Neuronal stem cell (in vitro differentiated cells): ENCODE measurements at regions not wholly inside any gene's neighbourhood (a gene's known extent, or its start where the extent isn't known, plus 50 kb on each side); places are given as distances from the start of the nearest gene placed in this dataset.
"Not testable (repeated sequence)": the region's sequence is repeated elsewhere in the genome, so short reads cannot be mapped to it uniquely, and the experiment has no call there.

Experiments used
- DNase-seq: peaks from one replicate; pipeline ENCODE4 v3.0.0-alpha.2; 2013; ENCODE audit warnings: low spot score
- H2AFZ ChIP-seq: one replicate; pipeline ENCODE4 v1.6.1; 2013; ENCODE audit warnings: mild to moderate bottlenecking, low read length, inconsistent platforms
- H2AK5ac ChIP-seq: 2 replicates; pipeline ENCODE4 v1.6.1; 2013; ENCODE audit warnings: low read depth, mild to moderate bottlenecking, inconsistent platforms, low read length, moderate library complexity, mixed read lengths
- H2BK120ac ChIP-seq: 2 replicates; pipeline ENCODE4 v1.6.1; 2013; ENCODE audit warnings: low read depth, mild to moderate bottlenecking, inconsistent platforms, low read length, moderate library complexity, mixed read lengths
- H2BK12ac ChIP-seq: one replicate; pipeline ENCODE4 v1.6.1; 2013; ENCODE audit warnings: low read length, inconsistent platforms
- H2BK15ac ChIP-seq: 2 replicates; pipeline ENCODE4 v1.6.1; 2013; ENCODE audit warnings: mild to moderate bottlenecking, low read length, inconsistent platforms, mixed read lengths
- H2BK5ac ChIP-seq: one replicate; pipeline ENCODE4 v1.6.1; 2013; ENCODE audit warnings: inconsistent platforms, mild to moderate bottlenecking, low read length, moderate library complexity
- H3K14ac ChIP-seq: one replicate; pipeline ENCODE4 v1.6.1; 2013; ENCODE audit warnings: low read length, inconsistent platforms
- H3K18ac ChIP-seq: 2 replicates; pipeline ENCODE4 v1.6.1; 2013; ENCODE audit warnings: low read length, inconsistent platforms
- H3K23ac ChIP-seq: 2 replicates; pipeline ENCODE4 v1.6.1; 2013; ENCODE audit warnings: low read depth, mild to moderate bottlenecking, mixed read lengths, low read length, inconsistent platforms; ENCODE audit not compliant: poor library complexity
- H3K27ac ChIP-seq: replicated peaks from 3 replicates; pipeline ENCODE4 v1.5.1; 2013; ENCODE audit warnings: low read length, inconsistent platforms
- H3K27me3 ChIP-seq, 3 experiments: 2 replicates each; pipeline ENCODE4 v1.6.1; 2013; ENCODE audit warnings: low read length in 3 of 3, mild to moderate bottlenecking in 2 of 3, inconsistent platforms in 1 of 3, low read depth in 1 of 3, mixed read lengths in 1 of 3, moderate library complexity in 1 of 3; ENCODE audit not compliant: control insufficient read depth in 3 of 3, insufficient read depth in 3 of 3
- H3K36me3 ChIP-seq, 2 donors: replicated peaks in 1 of 2; 2 replicates each; pipeline ENCODE4 v1.6.1; 2013; ENCODE audit warnings: low read length in 2 of 2; ENCODE audit not compliant: control insufficient read depth in 2 of 2, insufficient read depth in 2 of 2
- H3K4ac ChIP-seq: 2 replicates; pipeline ENCODE4 v1.6.1; 2013; ENCODE audit warnings: inconsistent platforms, mild to moderate bottlenecking, low read length, moderate library complexity
- H3K4me1 ChIP-seq, 2 donors: 1 replicate in 1 of 2; 2 replicates in 1 of 2; pipeline ENCODE4 v1.6.1; 2013; ENCODE audit warnings: low read length in 2 of 2, low read depth in 1 of 2; ENCODE audit not compliant: control insufficient read depth in 2 of 2, insufficient read depth in 1 of 2
- H3K4me2 ChIP-seq: one replicate; pipeline ENCODE4 v1.6.1; 2013; ENCODE audit warnings: mild to moderate bottlenecking, low read length, inconsistent platforms; ENCODE audit not compliant: insufficient read depth, poor library complexity, severe bottlenecking
- H3K4me3 ChIP-seq, 2 donors: 2 replicates each; pipeline ENCODE4 v1.5.1; 2013; ENCODE audit warnings: low read length in 2 of 2, mild to moderate bottlenecking in 2 of 2, inconsistent platforms in 1 of 2, moderate library complexity in 1 of 2
- H3K79me1 ChIP-seq: one replicate; pipeline ENCODE4 v1.6.1; 2013; ENCODE audit warnings: low read depth, mild to moderate bottlenecking, inconsistent platforms, low read length, moderate library complexity
- H3K9ac ChIP-seq: one replicate; pipeline ENCODE4 v1.6.1; 2013; ENCODE audit warnings: mild to moderate bottlenecking, low read depth, low read length, inconsistent platforms; ENCODE audit not compliant: poor library complexity
- H3K9me3 ChIP-seq, 2 donors: replicated peaks in 1 of 2; 2 replicates each; pipeline versions ENCODE3 to v1.6.1; 2013; ENCODE audit warnings: low read length in 2 of 2, mild to moderate bottlenecking in 2 of 2, inconsistent platforms in 1 of 2, low read depth in 1 of 2, mixed read lengths in 1 of 2, moderate library complexity in 1 of 2; ENCODE audit not compliant: control insufficient read depth in 2 of 2, insufficient read depth in 1 of 2
- H4K8ac ChIP-seq: one replicate; pipeline ENCODE4 v1.6.1; 2013; ENCODE audit warnings: low read depth, mild to moderate bottlenecking, inconsistent platforms, low read length, moderate library complexity
- H4K91ac ChIP-seq: one replicate; pipeline ENCODE4 v1.6.1; 2013; ENCODE audit warnings: low read length, low read depth, mild to moderate bottlenecking, inconsistent platforms; ENCODE audit not compliant: poor library complexity
- WGBS, 2 donors: extraction: QIAGEN DNeasy Blood & Tissue Kit; methylation state at CpG; one replicate each; pipeline ENCODE4 v1.1.7; 2013; ENCODE audit warnings: missing lambda C conversion rate in 2 of 2, mixed read lengths in 1 of 2; ENCODE audit not compliant: insufficient read length in 2 of 2, insufficient replicate concordance in 1 of 2; ENCODE audit errors: extremely low coverage in 2 of 2; 5-methylcytosine and 5-hydroxymethylcytosine counted together

- not testable (repeated sequence) for H3K18ac ChIP-seq, H2BK15ac ChIP-seq, H3K4me2 ChIP-seq, H3K27ac ChIP-seq, H2AK5ac ChIP-seq, H4K8ac ChIP-seq, H3K79me1 ChIP-seq, H2BK12ac ChIP-seq, H2BK5ac ChIP-seq, H3K9me3 ChIP-seq, H2AFZ ChIP-seq, H2BK120ac ChIP-seq, H4K91ac ChIP-seq, H3K36me3 ChIP-seq, H3K4ac ChIP-seq, H3K23ac ChIP-seq, DNase-seq, H3K27me3 ChIP-seq, H3K4me3 ChIP-seq, H3K9ac ChIP-seq, H3K14ac ChIP-seq, H3K4me1 ChIP-seq
- WGBS, 2 donors: no CpG with 5 or more reads among the region's 6 CpGs
Measured at GRCh38 chr1:109835645-109836044, 71.9 kb upstream of the EPS8L3 start.

GRCh38 chr1:109834951-109835350 is 71.2 kb upstream of the EPS8L3 start:
- Histone ChIP-seq H3K79me1 (no peaks in the 10 kb centered on the region), H3K9ac (no peak overlapping the region), H3K4me2 (no peak overlapping the region), H2AK5ac (no peak overlapping the region), H2AFZ (no peak overlapping the region), H3K4me3 (no peak overlapping the region), H2BK15ac (no peak overlapping the region), H2BK5ac (no peak overlapping the region), H3K14ac (no peak overlapping the region), H3K23ac (no peak overlapping the region), H3K4me1 (no peaks in the 10 kb centered on the region), H2BK120ac (no peak overlapping the region), H3K27me3 (peaks cover 0 to 6% (median 0%) of the 10 kb centered on the region in 3 experiments), H2BK12ac (no peak overlapping the region), H4K91ac (no peak overlapping the region), H3K27ac (no peak overlapping the region), H3K36me3 (no peaks in the 10 kb centered on the region), H3K4ac (no peak overlapping the region), H3K18ac (no peak overlapping the region), H3K9me3 (peaks cover 2 to 4% of the 10 kb centered on the region in 2 donors), H4K8ac (no peak overlapping the region)
- no peak for DNase-seq

DNA sequence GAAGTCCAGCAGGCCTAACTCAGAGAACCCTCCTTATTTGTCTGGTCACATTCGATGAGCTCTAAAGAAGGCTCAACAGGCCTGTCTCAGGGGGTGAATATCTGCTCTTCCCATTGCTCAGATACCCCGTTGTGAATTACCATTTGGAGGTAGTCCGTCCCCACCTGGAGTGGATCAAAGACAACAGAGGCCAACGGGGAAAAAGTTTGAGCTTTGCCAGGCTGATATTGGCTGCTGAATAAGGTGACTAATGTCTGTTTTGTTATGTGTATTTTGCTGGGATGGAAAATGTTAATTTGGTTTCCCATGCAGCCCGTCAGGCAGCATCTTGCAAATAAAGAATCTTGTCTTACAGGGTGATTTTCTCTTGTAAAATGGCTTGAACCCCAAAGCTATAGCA is 69.2 kb upstream of the EPS8L3 start:
- no peak overlapping the region for H3K23ac ChIP-seq
- no peak overlapping the region for H3K4me2 ChIP-seq
- no peak overlapping the region for H2BK15ac ChIP-seq
- peaks cover 0 to 9% (median 0%) of the 10 kb centered on the region in 3 experiments for H3K27me3 ChIP-seq
- no peak overlapping the region for H3K18ac ChIP-seq
- H3K79me1 ChIP-seq: no peaks in the 10 kb centered on the region
- DNase-seq: no peak
- H3K36me3 ChIP-seq: no peaks in the 10 kb centered on the region
- no peak overlapping the region for H2AK5ac ChIP-seq
- H3K4me3 ChIP-seq: no peak overlapping the region
- whole genome bisulfite sequencing, 2 donors: no CpG with 5 or more reads among the region's 5 CpGs
- H3K4me1 ChIP-seq: no peaks in the 10 kb centered on the region
- H2BK12ac ChIP-seq: no peak overlapping the region
- H4K8ac ChIP-seq: no peak overlapping the region
- H2BK5ac ChIP-seq: no peak overlapping the region
- H2AFZ ChIP-seq: no peak overlapping the region
- H2BK120ac ChIP-seq: no peak overlapping the region
- no peak overlapping the region for H3K14ac ChIP-seq
- no peak overlapping the region for H3K9ac ChIP-seq
- no peak overlapping the region for H3K27ac ChIP-seq
- H3K4ac ChIP-seq: no peak overlapping the region
- H4K91ac ChIP-seq: no peak overlapping the region
- peaks cover 0 to 1% of the 10 kb centered on the region in 2 donors for H3K9me3 ChIP-seq

- Histone ChIP-seq H3K4me3 (no peak overlapping the region), H3K27ac (no peak overlapping the region), H3K4ac (no peak overlapping the region), H3K36me3 (no peaks in the 10 kb centered on the region), H3K4me1 (peaks cover 0 to 4% of the 10 kb centered on the region in 2 donors), H3K9me3 (peaks cover 0 to 2% of the 10 kb centered on the region in 2 donors), H2AK5ac (no peak overlapping the region), H3K14ac (no peak overlapping the region), H2BK120ac (no peak overlapping the region), H3K23ac (no peak overlapping the region), H3K18ac (no peak overlapping the region), H2BK15ac (no peak overlapping the region), H3K9ac (no peak overlapping the region), H4K91ac (no peak overlapping the region), H4K8ac (no peak overlapping the region), H3K79me1 (no peaks in the 10 kb centered on the region), H3K27me3 (peaks cover 0 to 3% (median 0%) of the 10 kb centered on the region in 3 experiments), H2BK12ac (no peak overlapping the region), H2AFZ (no peak overlapping the region), H3K4me2 (no peak overlapping the region), H2BK5ac (no peak overlapping the region)
- no CpG with 5 or more reads among the region's 8 CpGs for WGBS, 2 donors
- DNase-seq: no peak
Measured at GRCh38 chr1:109828756-109829505, 65.2 kb upstream of the EPS8L3 start.
